Stomach (tissue), 4 donors: ENCODE measurements at regions not wholly inside any gene's neighbourhood (a gene's known extent, or its start where the extent isn't known, plus 50 kb on each side); places are given as distances from the start of the nearest gene placed in this dataset.

ENCODE experiments used
- POLR2A ChIP-seq, 4 donors: fragments of 450-650 bp; IDR thresholded peaks; one replicate each; pipeline ENCODE4 v1.6.1; 2016; ENCODE audit warnings: antibody characterized with exemption in 4 of 4, control low read depth in 2 of 4, mild to moderate bottlenecking in 1 of 4, moderate library complexity in 1 of 4
- POLR2AphosphoS5 ChIP-seq, 3 donors: sonication (generic); formaldehyde crosslinking; IDR thresholded peaks; one replicate each; pipeline ENCODE4 v1.6.1; 2016; ENCODE audit warnings: antibody characterized with exemption in 3 of 3
- TF ChIP-seq, protein P1 (sequence below), 7 experiments: fragments of 450-650 bp in 4 of 7; fragments of 200-600 bp in 3 of 7; sonication (generic) in 3 of 7; IDR thresholded peaks; one replicate each; pipeline ENCODE4 v1.5.1; 2016 to 2019; ENCODE audit warnings: antibody characterized with exemption in 7 of 7, control low read depth in 2 of 7, mild to moderate bottlenecking in 1 of 7

DNA sequence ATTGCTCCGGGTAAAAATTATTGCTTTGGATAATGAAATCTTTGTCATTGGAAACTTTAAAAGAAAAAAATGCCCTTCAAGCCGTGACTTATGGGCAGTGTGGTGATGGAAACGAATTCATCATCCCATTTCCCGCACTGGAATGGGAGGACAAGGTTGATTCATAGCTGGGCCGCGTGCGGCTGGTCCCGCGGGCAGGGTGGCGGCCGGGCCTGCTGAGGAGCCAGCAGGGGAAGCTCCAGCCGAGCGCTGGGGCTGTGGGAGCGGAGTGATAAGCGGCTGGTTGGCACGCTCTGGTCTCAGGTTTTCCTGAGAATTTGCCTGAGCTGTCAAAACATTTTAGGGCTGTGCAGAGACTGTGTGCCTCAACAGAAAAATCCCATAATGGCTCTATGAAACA is 351.7 kb downstream of the CDC5L start:
- TF ChIP-seq POLR2A (IDR thresholded peaks at IDR 0.05): no peak
- TF ChIP-seq, protein P1, sequence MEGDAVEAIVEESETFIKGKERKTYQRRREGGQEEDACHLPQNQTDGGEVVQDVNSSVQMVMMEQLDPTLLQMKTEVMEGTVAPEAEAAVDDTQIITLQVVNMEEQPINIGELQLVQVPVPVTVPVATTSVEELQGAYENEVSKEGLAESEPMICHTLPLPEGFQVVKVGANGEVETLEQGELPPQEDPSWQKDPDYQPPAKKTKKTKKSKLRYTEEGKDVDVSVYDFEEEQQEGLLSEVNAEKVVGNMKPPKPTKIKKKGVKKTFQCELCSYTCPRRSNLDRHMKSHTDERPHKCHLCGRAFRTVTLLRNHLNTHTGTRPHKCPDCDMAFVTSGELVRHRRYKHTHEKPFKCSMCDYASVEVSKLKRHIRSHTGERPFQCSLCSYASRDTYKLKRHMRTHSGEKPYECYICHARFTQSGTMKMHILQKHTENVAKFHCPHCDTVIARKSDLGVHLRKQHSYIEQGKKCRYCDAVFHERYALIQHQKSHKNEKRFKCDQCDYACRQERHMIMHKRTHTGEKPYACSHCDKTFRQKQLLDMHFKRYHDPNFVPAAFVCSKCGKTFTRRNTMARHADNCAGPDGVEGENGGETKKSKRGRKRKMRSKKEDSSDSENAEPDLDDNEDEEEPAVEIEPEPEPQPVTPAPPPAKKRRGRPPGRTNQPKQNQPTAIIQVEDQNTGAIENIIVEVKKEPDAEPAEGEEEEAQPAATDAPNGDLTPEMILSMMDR (IDR thresholded peaks at IDR 0.05): no peak
- TF ChIP-seq POLR2AphosphoS5 (IDR thresholded peaks at IDR 0.05): no peak
